ENCODE measurements at regions not wholly inside any gene's neighbourhood (a gene's known extent, or its start where the extent isn't known, plus 50 kb on each side); places are given as distances from the start of the nearest gene placed in this dataset.

- H3K36me3 ChIP-seq: no peaks in the 10 kb centered on the region
- H3K4me1 ChIP-seq: no peaks in the 10 kb centered on the region
- H3K4me3 ChIP-seq: no peak overlapping the region
- TF ChIP-seq CTCF (IDR thresholded peaks at IDR 0.05): no peak
- no peak overlapping the region for H3K27ac ChIP-seq
- no peak for ATAC-seq
- intact Hi-C loops (cut with DNase I): no loop called here
- FAIRE-seq: no peak
- H3K27me3 ChIP-seq: no peaks in the 10 kb centered on the region
- no peaks in the 10 kb centered on the region for H3K9me3 ChIP-seq
- 90 to 94% methylated on average over 6 of the region's 6 CpGs for WGBS, 2 donors
- DNase-seq: no peak
Measured at GRCh38 chr2:18690342-18690741, 101.0 kb upstream of the NT5C1B start.

- Histone ChIP-seq H3K4me1 (no peaks in the 10 kb centered on the region), H3K9me3 (no peaks in the 10 kb centered on the region), H3K27ac (no peak overlapping the region), H3K27me3 (no peaks in the 10 kb centered on the region), H3K36me3 (no peaks in the 10 kb centered on the region), H3K4me3 (no peak overlapping the region)
- ATAC-seq: no peak
- no peak for FAIRE-seq
- WGBS, 2 donors: 55 to 61% methylated on average over 2 of the region's 2 CpGs
- intact Hi-C loops (cut with DNase I): no loop called here
- no peak for DNase-seq
- TF ChIP-seq CTCF (IDR thresholded peaks at IDR 0.05): no peak
Measured at GRCh38 chr2:18684206-18685038, 95.1 kb upstream of the NT5C1B start.

GRCh38 chr2:18682681-18683080 is 93.3 kb upstream of the NT5C1B start:
- no peak for FAIRE-seq
- DNase-seq: no peak
- Histone ChIP-seq H3K27me3 (no peaks in the 10 kb centered on the region), H3K36me3 (no peaks in the 10 kb centered on the region), H3K9me3 (no peaks in the 10 kb centered on the region), H3K4me3 (no peak overlapping the region), H3K27ac (no peak overlapping the region), H3K4me1 (no peaks in the 10 kb centered on the region)
- ATAC-seq: no peak
- intact Hi-C loops (cut with DNase I): no loop called here
- 66 to 68% methylated on average over 1 of the region's 1 CpG for whole genome bisulfite sequencing, 2 donors
- TF ChIP-seq CTCF (IDR thresholded peaks at IDR 0.05): no peak

- no peak overlapping the region for H3K27ac ChIP-seq
- H3K36me3 ChIP-seq: no peaks in the 10 kb centered on the region
- no peak overlapping the region for H3K4me3 ChIP-seq
- WGBS, 2 donors: 92 to 100% methylated on average over 2 of the region's 2 CpGs
- intact Hi-C loops (cut with DNase I): no loop called here
- FAIRE-seq (no peak), ATAC-seq (no peak), DNase-seq (no peak)
- H3K4me1 ChIP-seq: no peaks in the 10 kb centered on the region
- H3K9me3 ChIP-seq: no peaks in the 10 kb centered on the region
- no peak for TF ChIP-seq CTCF (IDR thresholded peaks at IDR 0.05)
- H3K27me3 ChIP-seq: no peaks in the 10 kb centered on the region
Measured at GRCh38 chr2:18677280-18677679, 87.9 kb upstream of the NT5C1B start.

- no peak for TF ChIP-seq CTCF (IDR thresholded peaks at IDR 0.05)
- no peaks in the 10 kb centered on the region for H3K27me3 ChIP-seq
- intact Hi-C loops (cut with DNase I): no loop called here
- no peak overlapping the region for H3K27ac ChIP-seq
- no peaks in the 10 kb centered on the region for H3K9me3 ChIP-seq
- DNase-seq (no peak), FAIRE-seq (no peak), ATAC-seq (no peak)
- no peak overlapping the region for H3K4me3 ChIP-seq
- H3K4me1 ChIP-seq: no peaks in the 10 kb centered on the region
- no peaks in the 10 kb centered on the region for H3K36me3 ChIP-seq
Measured at GRCh38 chr2:18674309-18674708, 84.9 kb upstream of the NT5C1B start.

Data from pancreas (tissue), 10 donors.